HG02642 (cell line): ENCODE measurements at regions not wholly inside any gene's neighbourhood (a gene's known extent, or its start where the extent isn't known, plus 50 kb on each side); places are given as distances from the start of the nearest gene placed in this dataset.

ENCODE experiments used
- ATAC-seq: cut with Tn5 transposase; IDR thresholded peaks from one replicate; pipeline ENCODE4 v1.9.1; 2021; ENCODE audit warnings: mild to moderate bottlenecking; ENCODE audit not compliant: unreplicated experiment, poor library complexity

DNA sequence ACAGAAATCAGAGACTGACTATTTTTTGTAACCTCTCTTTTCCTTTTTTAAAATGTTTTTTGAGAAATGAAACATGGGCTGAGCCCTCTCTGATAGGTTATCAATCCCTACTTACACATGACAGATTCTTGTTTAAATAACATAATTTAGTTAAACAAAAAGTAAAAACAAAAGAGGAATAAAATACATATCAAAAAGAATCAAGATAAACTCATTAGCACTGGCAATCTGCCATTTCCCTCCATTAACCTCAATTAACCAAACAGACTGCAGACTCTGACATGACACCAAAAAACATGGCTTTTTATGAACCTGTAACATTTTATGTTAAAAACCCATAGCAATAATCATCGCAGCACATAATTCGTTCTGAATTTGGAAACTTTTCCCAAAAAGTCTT lies 284.4 kb upstream of the MTNR1B start:
- ATAC-seq, result no peak

DNA sequence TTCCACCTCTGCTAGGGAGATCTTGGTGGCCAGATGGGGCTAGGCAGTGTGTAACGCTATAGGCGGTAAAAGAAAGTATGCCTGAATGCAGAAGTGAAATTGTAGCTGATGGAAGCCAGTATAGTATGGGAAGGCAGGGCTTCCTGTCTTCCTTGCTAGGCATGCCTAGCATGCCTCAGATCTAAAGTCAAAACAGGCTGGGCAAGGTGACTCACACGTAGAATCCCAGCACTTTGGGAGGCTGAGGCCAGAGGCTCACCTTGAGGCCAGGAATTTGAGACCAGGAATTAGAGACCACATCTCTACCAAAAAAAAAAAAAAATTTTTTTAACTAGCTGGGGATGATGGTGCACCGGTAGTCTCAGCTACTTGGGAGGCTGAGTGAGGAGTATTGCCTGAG lies 281.7 kb upstream of the MTNR1B start:
- no peak for ATAC-seq

DNA sequence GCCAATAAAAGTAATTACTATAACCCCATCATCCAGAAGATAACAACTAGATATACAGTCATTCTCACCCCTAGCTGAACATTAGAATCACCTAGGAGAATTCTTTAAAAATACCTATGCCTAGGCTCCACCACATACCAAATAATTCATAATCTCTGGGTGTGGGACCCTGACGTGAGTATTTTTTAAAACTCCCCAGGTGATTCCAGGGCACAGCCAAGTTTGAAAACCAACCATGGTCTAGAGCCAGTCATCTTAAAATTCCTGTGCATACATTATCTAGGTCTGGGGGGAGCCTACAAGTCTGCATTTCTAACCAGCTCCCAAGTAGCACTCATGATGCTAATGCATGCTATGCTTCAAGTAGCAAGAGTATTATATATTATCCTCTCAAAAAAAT lies 281.0 kb upstream of the MTNR1B start:
- ATAC-seq, result no peak

DNA sequence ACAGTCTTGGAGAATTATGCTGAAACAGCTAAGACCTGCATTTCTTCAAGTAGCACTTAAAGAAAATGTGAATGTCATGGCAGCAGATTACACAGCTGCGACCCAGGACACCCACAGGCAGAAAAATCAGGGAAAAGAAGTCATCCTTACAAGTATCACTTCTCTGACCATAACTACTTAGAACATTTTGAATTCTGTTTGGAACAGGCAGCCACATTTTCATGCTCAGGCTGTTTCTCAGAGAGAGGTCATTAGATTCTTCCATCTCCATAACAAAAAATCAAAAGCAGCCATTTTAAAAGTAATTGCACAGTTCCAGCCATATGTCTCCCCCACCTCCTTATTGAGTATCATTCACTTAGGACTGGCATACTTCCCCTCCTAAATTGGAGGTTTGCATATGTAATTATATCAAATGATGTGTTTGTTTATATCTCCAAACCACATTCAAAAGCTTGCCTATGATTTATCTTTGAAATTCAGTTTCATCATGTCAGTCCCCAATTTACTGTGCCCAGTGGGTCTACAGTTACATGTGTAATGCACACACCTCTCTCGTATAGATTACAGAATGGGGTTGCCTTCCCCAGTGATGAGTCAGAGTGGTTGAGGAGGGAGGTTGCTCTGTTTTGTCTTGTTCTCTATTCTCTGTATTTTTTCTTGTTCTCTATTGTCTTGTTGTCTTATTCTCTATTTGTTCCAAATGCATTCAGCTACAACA lies 276.5 kb upstream of the MTNR1B start:
- no peak for ATAC-seq

DNA sequence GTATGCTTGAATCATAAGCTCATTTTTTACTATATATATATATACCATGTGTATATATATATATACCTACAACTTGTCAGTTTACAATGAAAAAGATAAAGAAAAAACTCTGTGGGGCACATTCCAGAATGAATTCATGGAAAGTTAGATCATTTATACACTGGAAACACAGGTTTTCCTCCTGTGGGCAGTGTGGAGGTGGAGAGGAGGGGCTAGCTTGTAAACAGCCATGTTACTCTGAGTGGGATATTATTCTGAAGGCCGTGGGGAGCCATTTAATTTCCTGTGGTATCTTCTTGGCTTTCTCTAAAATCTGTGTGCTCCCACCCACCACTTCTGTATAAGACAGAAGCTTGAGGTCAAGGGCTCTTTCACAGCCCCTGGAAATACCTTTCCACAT lies 273.4 kb upstream of the MTNR1B start:
- no peak for ATAC-seq

DNA sequence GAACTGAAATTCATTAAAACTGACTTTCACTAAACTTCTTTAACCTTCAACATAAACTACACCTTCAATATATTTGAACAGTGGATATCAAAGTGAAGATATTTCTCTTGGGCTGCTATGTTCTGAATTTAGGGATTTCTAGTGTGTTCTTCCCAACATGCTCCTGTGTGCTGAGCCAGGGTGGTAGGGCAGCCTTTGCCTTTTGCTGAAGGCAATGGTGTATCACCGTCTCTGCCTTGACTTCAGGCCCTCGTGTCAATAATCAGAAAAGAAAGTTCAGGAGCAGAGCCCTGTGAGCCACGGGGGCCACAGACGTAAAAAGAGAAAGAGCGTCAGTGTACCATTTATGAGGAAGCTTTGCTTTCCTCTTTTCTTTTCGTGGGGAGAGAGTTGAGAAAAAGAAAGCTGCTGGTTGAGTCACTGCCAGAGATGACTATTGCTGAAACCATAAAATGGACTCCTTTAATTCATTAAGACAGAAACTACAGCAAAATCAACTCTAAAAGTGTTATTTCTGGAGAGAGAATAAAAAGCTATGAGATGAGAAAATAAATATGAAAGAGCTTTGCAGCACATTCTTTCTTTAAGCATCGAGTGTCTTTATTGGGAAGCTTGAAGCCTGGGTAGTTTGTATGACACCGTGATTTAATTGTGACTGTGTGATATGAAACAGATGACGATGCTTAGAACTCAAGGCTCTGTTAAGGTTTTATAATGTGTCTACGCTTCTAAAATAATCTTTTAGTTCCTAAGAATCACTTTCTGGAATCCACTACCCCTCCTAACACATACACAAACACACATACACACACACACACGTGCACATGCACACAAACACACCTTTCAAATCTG lies 271.8 kb upstream of the MTNR1B start:
- no peak for ATAC-seq

DNA sequence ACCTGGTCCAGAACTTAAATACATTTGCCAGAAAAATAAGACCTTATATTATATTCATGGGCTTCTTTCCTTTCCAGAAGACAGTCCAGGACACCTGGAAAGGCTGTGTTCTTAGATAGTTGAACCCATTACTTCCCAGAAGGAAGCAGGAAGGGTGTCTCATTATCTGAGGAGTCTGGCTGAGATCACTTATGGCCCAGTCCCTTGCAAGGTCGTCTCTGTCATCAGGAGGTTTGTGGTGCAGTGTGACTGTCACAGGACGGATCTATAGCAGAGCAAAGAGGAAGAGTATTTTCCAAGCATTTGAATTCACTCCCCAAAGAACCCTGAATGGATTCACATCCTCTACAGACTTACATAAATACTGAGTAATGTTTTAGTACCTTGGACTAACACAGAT lies 270.7 kb upstream of the MTNR1B start:
- ATAC-seq, result no peak

DNA sequence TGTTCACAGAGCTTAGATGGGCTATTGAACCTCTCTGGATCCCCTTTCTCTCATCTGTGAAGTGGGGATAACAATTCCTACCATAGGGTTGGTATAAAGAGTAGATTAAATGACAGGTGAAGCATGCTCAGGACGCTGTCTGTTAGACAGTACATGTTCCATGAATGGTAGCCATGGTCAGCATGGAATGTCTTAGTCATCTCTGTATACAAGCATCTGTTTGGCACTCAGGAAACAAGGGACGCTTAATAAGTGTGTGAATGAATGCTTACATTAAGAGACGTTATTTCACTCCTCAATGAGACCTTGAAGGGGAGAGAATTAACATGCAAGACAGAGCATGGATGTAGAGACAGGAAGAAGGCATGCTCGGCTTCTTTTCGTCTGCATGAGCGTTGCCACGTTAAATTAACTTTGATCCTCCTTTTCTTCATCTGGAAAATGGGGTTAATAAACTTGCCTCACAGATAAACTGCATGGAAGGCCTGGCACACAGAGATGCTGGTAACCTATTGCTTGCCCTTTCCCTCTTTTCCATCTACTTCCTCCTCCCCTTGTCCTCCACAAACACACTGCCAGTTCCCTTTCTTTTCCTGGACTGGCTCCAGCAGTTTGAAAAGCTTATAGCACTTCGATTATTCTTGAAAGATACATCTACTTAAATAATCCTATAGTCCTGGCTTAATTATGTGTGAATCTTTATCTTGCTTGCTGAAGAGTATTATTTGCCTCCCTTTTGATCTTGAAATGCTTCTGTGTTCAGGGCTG lies 267.2 kb upstream of the MTNR1B start:
- no peak for ATAC-seq

DNA sequence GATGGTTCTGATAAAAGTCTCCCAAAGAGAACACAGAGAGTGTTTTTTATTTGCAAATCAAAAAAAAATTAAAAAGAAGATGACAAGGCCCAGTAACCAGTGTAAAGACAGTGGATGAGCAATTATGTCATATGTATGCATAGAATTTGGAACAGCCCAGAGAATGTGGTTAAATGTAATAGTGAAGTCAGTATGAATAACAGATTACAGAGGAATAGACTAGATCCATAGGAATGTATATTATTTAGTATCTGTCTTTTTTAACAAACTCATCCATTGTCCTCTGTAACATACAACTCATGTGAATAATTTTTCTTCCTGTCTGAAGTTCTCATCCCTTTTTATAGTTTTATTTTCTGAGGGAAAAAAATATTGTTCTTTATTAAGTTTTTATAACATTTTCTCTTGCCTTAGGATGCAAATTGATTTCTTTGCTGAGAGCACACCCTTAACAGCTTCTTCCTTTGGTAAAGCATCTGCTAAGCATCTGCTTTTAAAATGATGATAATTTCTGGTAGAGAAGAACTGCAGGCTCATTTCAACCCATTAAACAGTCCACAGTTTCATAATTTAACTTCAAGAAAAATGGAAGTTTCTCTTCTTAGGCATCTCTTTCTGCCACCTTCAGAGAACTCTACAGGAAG lies 266.5 kb upstream of the MTNR1B start:
- no peak for ATAC-seq

DNA sequence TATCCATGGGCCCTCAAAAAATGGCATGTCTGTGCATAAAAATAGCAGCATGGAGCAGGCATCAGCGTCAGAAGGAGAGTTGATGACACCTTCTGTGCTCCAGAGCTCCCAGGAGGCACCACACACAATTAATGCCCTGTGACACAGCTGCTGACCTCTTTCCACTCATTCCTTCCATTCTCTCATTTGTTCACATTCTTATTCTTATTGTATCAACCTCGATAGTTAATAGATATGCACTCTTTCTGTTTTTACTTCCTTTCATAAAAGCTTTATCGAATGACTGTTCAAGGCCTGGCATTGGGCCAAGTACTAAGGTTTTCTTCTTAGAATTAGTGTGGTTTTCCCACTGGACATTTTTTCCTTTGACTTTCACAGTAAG lies 266.0 kb upstream of the MTNR1B start:
- no peak for ATAC-seq

DNA sequence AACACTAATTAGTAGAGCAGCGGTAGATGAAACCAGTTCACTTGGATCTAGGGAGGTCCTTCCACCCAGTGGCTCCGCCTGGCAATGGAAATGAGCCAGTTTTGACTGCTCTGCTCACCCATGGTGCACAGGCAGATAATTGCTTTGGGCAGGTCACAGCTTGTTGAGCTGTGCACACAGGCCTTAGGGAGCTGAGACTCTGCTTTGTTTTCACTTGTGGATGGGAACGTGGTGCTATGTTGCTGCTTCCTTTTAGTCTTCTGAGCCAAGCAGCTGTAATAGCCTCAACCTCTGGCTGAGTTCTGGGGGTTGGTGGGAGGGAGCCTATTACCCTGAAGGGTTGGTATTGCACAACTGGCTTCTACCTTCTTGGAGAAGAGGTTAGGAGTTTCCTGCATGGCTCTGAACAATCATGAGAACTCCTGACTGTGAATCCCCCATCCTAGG lies 262.3 kb upstream of the MTNR1B start:
- ATAC-seq, result no peak

DNA sequence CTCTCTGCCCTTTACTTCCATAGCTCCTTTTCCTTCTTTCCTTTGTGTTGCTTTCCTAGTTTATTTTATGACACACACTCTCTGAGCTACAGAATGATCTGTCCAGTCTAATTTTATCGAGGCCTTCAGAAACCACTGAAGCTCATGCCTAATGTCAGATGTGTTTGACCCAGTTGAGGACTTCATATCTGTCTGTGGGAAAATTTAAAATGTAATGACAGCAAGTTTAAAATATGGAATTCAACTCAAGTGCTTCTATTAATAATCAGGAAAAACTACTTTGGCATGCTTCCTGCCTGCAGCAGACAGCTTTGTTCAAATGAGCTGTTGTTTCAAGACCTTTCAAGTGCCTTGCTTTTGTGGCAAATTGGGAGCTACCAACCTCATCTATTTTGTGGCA lies 261.8 kb upstream of the MTNR1B start:
- no peak for ATAC-seq

DNA sequence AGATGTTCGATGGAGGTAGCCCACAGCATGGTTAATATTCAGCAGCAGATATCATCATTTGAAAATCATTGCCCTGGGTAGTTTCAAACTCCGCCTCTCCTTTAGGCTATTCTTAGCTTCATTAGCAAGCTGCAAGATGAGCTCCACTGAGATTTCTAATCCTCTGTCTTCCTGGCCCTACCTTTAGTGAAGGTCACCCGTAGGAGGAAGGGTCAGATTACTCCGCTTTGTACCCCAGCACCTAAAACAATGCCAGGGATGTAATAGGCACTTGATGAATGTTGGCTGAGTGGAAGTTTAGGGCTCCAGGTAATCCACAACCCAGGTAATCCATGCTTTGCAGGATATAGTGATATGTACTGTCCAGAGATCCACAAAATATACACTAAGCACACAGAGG lies 260.1 kb upstream of the MTNR1B start:
- no peak for ATAC-seq

DNA sequence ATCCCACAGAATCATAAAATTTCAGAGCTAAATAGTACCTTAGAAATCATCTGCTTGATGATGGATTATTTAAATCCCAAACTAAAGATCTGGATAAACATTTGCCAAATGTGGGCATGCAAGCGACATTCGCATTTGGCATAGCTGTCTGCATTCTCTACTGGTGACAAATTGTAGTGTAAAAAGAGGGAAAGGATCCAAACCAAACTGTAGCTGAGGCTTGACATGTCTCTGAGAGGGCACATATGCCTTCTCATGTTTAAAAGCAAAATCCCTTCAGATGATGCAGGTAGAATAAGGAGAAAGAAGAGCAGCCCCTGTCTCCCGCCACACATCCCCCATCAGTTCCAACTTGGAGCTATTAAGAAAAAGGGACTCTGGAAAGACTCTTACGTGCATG lies 257.5 kb upstream of the MTNR1B start:
- ATAC-seq, result no peak

DNA sequence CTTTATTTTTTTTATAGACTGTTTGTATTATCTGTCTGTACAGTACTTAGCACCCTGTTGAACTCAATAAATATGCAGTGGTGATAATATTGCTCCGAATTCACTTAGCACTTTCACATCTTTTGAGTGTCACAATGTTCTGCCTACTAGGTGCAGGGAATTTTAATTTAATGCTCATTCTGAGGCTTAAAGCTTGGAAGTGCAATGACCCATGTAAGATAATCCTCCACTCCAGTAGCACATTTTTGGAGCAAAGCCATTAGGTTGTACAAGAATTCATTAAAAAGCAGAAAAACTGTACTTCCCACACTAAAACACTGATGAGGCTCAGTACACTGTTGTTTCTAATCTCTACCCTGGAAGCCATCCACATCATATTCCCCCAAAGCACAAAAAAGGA lies 255.3 kb upstream of the MTNR1B start:
- no peak for ATAC-seq

DNA sequence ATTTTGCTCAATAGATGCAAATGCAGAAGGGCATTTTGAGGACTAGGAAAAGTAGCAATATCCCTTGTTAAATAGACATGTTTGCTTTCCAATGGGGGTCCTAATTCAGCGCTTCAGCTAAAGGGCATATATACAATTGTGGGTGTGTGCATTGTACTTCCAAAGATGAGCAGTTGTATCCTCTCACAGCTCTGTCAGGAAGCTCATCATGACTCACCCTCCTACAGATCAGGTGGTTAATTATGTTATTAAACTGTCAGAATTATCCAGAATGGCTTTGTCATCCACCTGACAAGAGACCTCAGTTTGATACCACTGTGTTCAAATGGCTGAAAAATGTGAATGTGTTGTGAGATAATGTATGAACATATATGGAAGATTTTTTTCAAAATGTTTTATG lies 252.2 kb upstream of the MTNR1B start:
- ATAC-seq, result no peak

DNA sequence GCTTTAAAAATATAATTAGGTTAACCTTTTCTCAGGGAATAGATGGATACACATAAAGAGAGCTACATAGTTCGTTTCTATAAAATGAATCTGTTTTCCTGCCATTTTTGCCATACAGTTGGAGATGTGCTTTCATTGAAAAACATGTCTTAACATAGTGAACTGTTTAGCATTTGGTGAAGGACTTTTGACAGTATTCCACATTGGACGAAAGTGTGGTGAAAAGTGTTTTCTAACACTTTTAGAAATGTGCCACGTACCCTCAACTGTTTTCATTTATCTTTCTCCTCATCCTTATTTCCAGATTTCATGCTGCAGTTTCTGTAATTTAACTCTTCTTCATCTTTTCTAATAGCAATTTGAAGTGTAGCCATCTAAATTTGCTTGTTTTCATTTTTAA lies 249.1 kb upstream of the MTNR1B start:
- no peak for ATAC-seq

DNA sequence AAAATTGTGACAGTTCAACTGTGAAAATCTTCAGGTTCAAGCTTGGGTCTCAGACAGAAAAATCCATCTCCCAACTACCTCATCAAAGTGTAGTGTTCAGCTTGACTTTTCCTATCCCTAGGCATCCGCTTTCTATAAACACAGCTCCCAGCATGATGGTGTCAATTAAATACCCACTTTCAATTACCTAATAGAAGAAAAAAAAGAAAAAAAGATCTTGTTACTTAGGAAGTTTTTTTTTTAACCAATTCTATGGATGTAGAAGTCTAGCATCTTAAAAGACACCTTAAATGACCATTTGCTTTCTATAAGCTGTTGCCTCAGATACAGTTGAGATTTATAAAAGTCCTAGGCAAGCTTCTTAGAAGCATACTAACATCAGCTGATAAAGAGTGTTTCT lies 244.1 kb upstream of the MTNR1B start:
- no peak for ATAC-seq

DNA sequence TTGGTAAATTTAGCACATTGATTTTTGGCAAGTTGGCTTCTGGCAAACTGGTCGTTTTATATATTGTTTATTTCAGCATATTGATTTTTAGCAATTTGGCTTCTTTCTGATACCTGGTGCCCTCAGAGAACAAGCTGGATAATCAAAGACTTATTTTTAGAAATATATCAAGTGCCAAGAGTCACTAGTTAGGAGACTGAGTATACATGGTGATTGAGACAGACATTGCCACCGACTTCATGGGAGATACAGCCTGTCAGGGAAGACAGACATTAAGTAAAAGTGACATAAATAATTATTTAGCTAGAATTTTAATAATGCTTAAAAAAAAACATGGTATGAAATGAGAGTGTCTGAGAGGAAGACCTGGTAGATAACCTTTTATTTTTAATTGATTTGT lies 242.3 kb upstream of the MTNR1B start:
- no peak for ATAC-seq

DNA sequence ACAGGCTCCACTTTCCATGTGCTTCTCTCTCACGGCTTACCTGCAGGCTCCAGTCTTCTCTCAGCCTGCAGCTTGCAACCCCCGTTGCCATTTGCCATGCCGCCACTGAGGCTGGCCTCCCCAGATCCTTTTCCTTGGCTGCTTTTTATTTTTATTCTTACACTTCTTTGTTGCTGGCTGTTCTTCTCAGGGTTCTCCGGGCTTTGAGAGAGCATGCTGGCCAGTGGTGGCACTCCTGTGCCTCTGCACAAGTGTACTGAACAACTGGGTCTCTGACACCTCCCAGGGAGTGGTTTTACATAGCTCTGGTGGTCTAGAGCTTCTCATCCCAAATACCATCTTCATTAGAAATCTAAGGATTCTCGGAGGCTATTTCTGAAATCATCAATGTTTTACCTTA lies 241.7 kb upstream of the MTNR1B start:
- ATAC-seq, result no peak

DNA sequence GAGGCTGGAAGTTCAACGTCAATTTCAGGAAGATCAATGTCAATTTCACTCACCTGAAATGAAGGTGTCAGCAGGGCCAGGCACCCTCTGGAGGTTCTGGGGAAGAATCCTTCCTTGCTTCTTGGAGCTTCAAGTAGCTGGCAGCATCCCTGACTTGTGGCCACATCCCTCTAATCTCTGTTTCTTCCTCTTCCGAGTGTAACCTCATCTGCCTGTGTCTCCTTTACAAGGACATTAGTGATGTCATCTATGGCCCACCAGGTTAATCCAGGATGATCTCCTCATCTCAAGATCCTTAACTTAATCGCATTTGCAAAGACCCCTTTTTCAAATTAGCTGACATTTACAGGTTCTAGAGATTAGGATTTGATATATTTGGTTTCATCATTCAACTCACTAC lies 240.8 kb upstream of the MTNR1B start:
- no peak for ATAC-seq
